ENCODE measurements at regions not wholly inside any gene's neighbourhood (a gene's known extent, or its start where the extent isn't known, plus 50 kb on each side); places are given as distances from the start of the nearest gene placed in this dataset.

DNA sequence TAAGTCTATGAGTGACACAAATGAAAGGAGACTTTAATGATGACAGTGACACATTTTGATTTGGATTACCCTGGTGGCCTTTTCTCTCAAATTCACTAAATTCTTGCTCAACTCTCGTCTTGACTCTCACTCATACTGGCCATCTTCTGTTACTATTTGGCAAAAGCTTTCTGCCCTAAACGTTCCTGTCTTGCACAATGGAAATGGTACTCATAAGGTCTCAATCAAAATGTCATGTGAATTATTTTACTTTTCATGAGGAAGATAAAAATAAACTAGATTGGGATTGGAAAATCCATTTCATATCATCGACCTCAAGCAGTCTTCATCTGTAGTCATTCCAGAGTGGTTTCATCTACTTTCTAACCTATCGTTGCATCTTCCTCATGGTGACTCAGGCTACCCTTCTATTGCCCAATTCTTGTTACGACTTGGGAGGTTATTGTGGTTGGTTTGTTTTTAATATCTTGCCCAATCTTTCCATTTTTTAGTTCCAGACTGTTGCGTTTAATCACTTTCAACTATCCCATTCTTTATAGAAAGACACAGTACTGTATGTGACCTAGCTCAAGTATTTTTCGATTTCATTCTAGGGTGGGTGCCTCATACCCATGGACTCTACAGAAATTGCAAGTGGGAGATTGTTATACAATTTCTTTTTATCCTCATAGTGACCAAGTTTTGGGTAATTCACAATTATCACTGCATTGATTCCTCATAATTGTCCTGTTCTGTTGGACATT is 317.2 kb upstream of the KCNJ16 start:
- no peaks in the 10 kb centered on the region for H3K9me3 ChIP-seq (ENCODE audit: control insufficient read depth in 5 of 5, low read length in 5 of 5)
- H3K4me1 ChIP-seq (ENCODE audit: control insufficient read depth in 5 of 5, insufficient read depth in 5 of 5, low read length in 5 of 5): peaks cover 0 to 32% (median 7%) of the 10 kb centered on the region in 5 donors
- H3K4me3 ChIP-seq (ENCODE audit: low read depth in 1 of 5, low read length in 5 of 5): no peak overlapping the region
- no peak overlapping the region for H3K9ac ChIP-seq (ENCODE audit: low read length in 5 of 5)
- no peaks in the 10 kb centered on the region for H3K36me3 ChIP-seq (ENCODE audit: control insufficient read depth in 5 of 5, insufficient read depth in 5 of 5, low read length in 5 of 5)
- H3K27me3 ChIP-seq (ENCODE audit: control insufficient read depth in 5 of 5, insufficient read depth in 4 of 5, low read length in 5 of 5): no peaks in the 10 kb centered on the region
- H3K27ac ChIP-seq (ENCODE audit: low read depth, low read length): no peak overlapping the region

DNA sequence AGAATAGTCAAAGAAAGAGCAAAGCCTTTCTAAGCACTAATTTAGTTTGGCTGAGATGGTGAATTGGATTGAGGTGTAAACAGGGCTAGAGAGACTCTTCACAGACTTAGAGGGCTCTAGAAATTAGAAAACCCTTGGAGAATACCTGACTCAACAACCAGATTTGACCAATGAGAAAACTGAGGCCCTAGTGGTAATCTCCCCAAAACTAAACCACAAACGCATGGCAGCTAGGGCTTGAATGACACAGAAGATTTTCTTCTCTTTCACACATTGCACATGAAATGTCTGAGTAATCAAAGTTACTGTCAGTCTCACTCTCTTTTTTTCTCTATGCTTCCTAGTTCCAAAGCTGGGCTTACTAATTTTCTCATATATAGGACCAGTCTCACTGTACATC is 314.5 kb upstream of the KCNJ16 start:
- no peaks in the 10 kb centered on the region for H3K9me3 ChIP-seq (ENCODE audit: control insufficient read depth in 5 of 5, low read length in 5 of 5)
- H3K4me3 ChIP-seq (ENCODE audit: low read depth in 1 of 5, low read length in 5 of 5): no peak overlapping the region
- H3K27ac ChIP-seq (ENCODE audit: low read depth, low read length): no peak overlapping the region
- no peaks in the 10 kb centered on the region for H3K27me3 ChIP-seq (ENCODE audit: control insufficient read depth in 5 of 5, insufficient read depth in 4 of 5, low read length in 5 of 5)
- no peak overlapping the region for H3K9ac ChIP-seq (ENCODE audit: low read length in 5 of 5)
- peaks cover 0 to 28% (median 7%) of the 10 kb centered on the region in 5 donors for H3K4me1 ChIP-seq (ENCODE audit: control insufficient read depth in 5 of 5, insufficient read depth in 5 of 5, low read length in 5 of 5)
- no peaks in the 10 kb centered on the region for H3K36me3 ChIP-seq (ENCODE audit: control insufficient read depth in 5 of 5, insufficient read depth in 5 of 5, low read length in 5 of 5)

DNA sequence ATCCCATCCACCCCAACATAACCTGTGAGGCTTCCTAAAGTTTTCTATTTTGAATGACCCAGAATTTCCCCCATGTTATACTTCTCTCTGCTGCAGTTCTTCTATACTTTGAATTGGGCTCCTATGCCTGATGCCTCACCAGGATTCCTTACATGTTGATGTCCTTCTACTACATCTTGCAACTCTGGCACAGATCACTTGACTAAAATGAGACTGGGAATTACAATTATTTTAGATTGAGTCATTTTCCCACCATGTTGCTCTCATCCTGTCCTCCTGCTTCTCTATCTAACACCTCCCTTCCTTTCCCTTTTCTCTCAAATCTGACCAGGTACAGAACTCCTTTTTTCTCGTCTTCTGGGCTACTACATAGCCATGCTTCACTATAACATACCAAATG is 314.0 kb upstream of the KCNJ16 start:
- Histone ChIP-seq H3K4me3 (ENCODE audit: low read depth in 1 of 5, low read length in 5 of 5) (no peak overlapping the region), H3K27me3 (ENCODE audit: control insufficient read depth in 5 of 5, insufficient read depth in 4 of 5, low read length in 5 of 5) (no peaks in the 10 kb centered on the region), H3K27ac (ENCODE audit: low read depth, low read length) (no peak overlapping the region), H3K9ac (ENCODE audit: low read length in 5 of 5) (no peak overlapping the region), H3K4me1 (ENCODE audit: control insufficient read depth in 5 of 5, insufficient read depth in 5 of 5, low read length in 5 of 5) (peaks cover 0 to 28% (median 7%) of the 10 kb centered on the region in 5 donors), H3K36me3 (ENCODE audit: control insufficient read depth in 5 of 5, insufficient read depth in 5 of 5, low read length in 5 of 5) (no peaks in the 10 kb centered on the region), H3K9me3 (ENCODE audit: control insufficient read depth in 5 of 5, low read length in 5 of 5) (no peaks in the 10 kb centered on the region)

DNA sequence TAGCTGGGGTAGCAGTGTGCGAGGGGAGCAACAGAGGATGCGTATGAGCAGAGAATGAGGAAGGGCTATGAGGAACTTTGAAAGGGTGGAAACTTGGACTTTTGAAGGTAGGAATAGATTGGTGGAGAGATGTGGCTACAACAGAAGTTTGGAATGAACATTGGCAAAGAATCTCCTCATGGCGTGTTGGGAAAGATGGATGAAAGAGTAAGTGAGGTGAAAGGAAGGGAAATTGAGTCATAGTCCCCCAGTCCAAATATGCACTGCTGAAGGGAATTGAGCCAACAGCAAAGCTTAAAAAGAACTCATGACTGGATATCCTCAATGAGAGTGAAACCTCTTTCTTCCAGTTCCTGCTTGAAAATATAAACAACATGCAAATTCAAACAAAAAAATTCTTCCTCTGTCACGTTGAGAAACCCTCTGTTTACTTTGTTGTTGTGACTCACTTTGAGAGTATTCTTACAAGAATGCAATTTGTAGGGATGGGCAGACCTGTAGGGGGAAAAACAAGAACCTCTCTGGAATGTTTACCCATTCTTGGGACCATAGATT is 313.2 kb upstream of the KCNJ16 start:
- H3K9ac ChIP-seq (ENCODE audit: low read length in 5 of 5): no peak overlapping the region
- H3K4me3 ChIP-seq (ENCODE audit: low read depth in 1 of 5, low read length in 5 of 5): no peak overlapping the region
- no peaks in the 10 kb centered on the region for H3K9me3 ChIP-seq (ENCODE audit: control insufficient read depth in 5 of 5, low read length in 5 of 5)
- no peaks in the 10 kb centered on the region for H3K36me3 ChIP-seq (ENCODE audit: control insufficient read depth in 5 of 5, insufficient read depth in 5 of 5, low read length in 5 of 5)
- H3K4me1 ChIP-seq (ENCODE audit: control insufficient read depth in 5 of 5, insufficient read depth in 5 of 5, low read length in 5 of 5): peaks cover 0 to 28% (median 7%) of the 10 kb centered on the region in 5 donors
- no peak overlapping the region for H3K27ac ChIP-seq (ENCODE audit: low read depth, low read length)
- no peaks in the 10 kb centered on the region for H3K27me3 ChIP-seq (ENCODE audit: control insufficient read depth in 5 of 5, insufficient read depth in 4 of 5, low read length in 5 of 5)

DNA sequence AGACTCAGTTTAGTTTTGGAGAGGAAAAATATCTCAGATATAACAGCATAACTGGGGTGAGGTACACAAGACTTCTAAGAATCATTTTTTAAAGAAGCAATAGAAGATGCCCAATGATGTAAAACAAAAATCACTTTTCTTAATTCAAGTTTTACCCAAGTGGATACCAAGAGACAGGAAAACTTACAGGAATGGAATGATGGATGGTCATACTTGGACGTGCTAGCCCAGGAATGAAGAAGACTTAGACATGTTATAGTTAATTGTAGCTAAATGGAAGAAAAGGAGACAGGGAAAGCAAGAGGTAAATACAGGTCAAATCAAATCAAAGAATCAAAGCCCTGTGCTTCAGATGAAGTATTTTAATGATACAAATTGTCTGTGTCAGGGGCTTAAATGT is 312.7 kb upstream of the KCNJ16 start:
- Histone ChIP-seq H3K27ac (ENCODE audit: low read depth, low read length) (no peak overlapping the region), H3K9ac (ENCODE audit: low read length in 5 of 5) (no peak overlapping the region), H3K27me3 (ENCODE audit: control insufficient read depth in 5 of 5, insufficient read depth in 4 of 5, low read length in 5 of 5) (no peaks in the 10 kb centered on the region), H3K4me3 (ENCODE audit: low read depth in 1 of 5, low read length in 5 of 5) (no peak overlapping the region), H3K9me3 (ENCODE audit: control insufficient read depth in 5 of 5, low read length in 5 of 5) (no peaks in the 10 kb centered on the region), H3K36me3 (ENCODE audit: control insufficient read depth in 5 of 5, insufficient read depth in 5 of 5, low read length in 5 of 5) (no peaks in the 10 kb centered on the region), H3K4me1 (ENCODE audit: control insufficient read depth in 5 of 5, insufficient read depth in 5 of 5, low read length in 5 of 5) (peaks cover 0 to 25% (median 7%) of the 10 kb centered on the region in 5 donors)

DNA sequence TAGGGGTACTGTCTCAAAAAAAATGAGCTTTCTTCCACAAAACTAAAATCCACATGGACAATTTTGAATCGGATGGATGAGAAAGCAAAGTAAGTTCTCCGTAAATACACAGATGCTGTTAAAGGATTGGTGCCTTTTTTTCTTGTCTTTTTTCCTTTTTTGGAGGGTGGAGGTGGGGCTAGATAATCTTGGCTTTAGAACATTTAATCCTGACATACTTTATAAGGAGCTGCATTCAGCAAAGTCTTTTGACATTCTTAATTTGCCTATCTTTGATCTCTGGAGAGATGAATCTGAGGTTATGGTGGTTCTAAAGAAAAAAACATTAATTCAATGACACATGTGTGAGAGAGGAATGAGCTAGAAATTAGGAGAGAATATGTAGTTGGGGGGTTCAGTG is 312.3 kb upstream of the KCNJ16 start:
- Histone ChIP-seq H3K4me1 (ENCODE audit: control insufficient read depth in 5 of 5, insufficient read depth in 5 of 5, low read length in 5 of 5) (peaks cover 0 to 23% (median 5%) of the 10 kb centered on the region in 5 donors), H3K36me3 (ENCODE audit: control insufficient read depth in 5 of 5, insufficient read depth in 5 of 5, low read length in 5 of 5) (no peaks in the 10 kb centered on the region), H3K9me3 (ENCODE audit: control insufficient read depth in 5 of 5, low read length in 5 of 5) (no peaks in the 10 kb centered on the region), H3K9ac (ENCODE audit: low read length in 5 of 5) (no peak overlapping the region), H3K27ac (ENCODE audit: low read depth, low read length) (no peak overlapping the region), H3K27me3 (ENCODE audit: control insufficient read depth in 5 of 5, insufficient read depth in 4 of 5, low read length in 5 of 5) (no peaks in the 10 kb centered on the region), H3K4me3 (ENCODE audit: low read depth in 1 of 5, low read length in 5 of 5) (no peak overlapping the region)

DNA sequence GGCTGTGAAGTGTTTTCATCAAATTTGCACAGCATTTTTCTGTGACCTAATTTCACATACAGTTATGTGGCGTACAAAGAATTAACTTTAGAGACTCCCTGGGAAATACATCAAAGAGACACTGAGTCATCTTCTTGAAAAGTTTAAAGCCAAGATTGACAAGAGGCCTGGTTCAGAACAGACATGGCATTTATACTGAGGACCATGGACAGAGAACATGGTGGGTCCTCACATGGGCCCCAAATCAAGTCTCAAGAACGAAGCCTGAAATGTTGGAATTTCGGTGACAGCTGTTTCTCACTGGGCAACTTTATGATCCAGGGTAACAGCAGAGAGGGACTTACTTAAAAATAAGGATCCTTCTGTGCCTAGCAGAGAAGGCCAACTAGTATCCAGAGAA is 311.5 kb upstream of the KCNJ16 start:
- Histone ChIP-seq H3K9ac (ENCODE audit: low read length in 5 of 5) (no peak overlapping the region), H3K27ac (ENCODE audit: low read depth, low read length) (no peak overlapping the region), H3K4me3 (ENCODE audit: low read depth in 1 of 5, low read length in 5 of 5) (no peak overlapping the region)

DNA sequence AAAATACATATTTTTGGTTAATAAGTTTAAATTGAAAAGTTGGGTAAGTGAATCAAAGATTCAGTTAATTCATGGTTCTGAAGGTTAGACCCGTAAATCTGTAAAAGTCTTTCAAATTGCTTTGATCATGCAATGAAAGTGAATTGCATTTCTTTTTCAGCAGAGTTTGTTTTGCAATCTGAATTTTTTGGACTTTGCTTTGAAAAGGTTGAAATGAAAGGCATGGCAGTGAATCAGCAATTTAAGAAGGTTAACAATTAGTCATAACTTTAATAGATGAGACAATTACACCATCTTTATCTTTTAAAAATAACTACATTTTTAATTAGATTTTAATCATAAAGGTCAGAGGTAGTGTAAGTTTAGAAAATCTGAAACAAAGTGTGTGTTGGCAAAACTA is 310.9 kb upstream of the KCNJ16 start:
- Histone ChIP-seq H3K9ac (ENCODE audit: low read length in 5 of 5) (no peak overlapping the region), H3K27me3 (ENCODE audit: control insufficient read depth in 5 of 5, insufficient read depth in 4 of 5, low read length in 5 of 5) (no peaks in the 10 kb centered on the region), H3K4me3 (ENCODE audit: low read depth in 1 of 5, low read length in 5 of 5) (no peak overlapping the region), H3K4me1 (ENCODE audit: control insufficient read depth in 5 of 5, insufficient read depth in 5 of 5, low read length in 5 of 5) (peaks cover 0 to 16% (median 0%) of the 10 kb centered on the region in 5 donors), H3K27ac (ENCODE audit: low read depth, low read length) (no peak overlapping the region), H3K36me3 (ENCODE audit: control insufficient read depth in 5 of 5, insufficient read depth in 5 of 5, low read length in 5 of 5) (no peaks in the 10 kb centered on the region), H3K9me3 (ENCODE audit: control insufficient read depth in 5 of 5, low read length in 5 of 5) (no peaks in the 10 kb centered on the region)

More for the DNA sequence above, 311.5 kb upstream of the KCNJ16 start:
- peaks cover 0 to 16% (median 0%) of the 10 kb centered on the region in 5 donors for H3K4me1 ChIP-seq (ENCODE audit: control insufficient read depth in 5 of 5, insufficient read depth in 5 of 5, low read length in 5 of 5)
- no peaks in the 10 kb centered on the region for H3K27me3 ChIP-seq (ENCODE audit: control insufficient read depth in 5 of 5, insufficient read depth in 4 of 5, low read length in 5 of 5)
- no peaks in the 10 kb centered on the region for H3K36me3 ChIP-seq (ENCODE audit: control insufficient read depth in 5 of 5, insufficient read depth in 5 of 5, low read length in 5 of 5)
- H3K9me3 ChIP-seq (ENCODE audit: control insufficient read depth in 5 of 5, low read length in 5 of 5): no peaks in the 10 kb centered on the region

DNA sequence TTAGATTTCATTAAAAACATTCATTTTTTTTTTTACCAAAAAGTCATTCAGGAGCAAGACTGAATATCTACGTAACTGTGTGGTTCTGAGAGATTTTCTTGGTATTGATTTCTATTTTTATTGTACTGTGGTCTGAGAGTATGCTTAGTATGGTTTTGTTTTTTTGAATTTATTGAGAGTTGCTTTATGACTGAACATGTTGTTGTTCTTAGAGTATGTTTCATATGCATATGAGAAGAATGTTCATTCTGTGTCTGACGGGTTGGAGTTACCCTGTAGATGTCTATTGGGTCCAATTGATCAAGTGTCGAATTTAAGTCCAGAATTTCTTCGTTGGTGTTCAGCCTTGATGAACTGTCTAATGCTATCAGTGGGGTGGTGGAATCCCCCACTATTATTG is 306.0 kb upstream of the KCNJ16 start:
- no peaks in the 10 kb centered on the region for H3K9me3 ChIP-seq (ENCODE audit: control insufficient read depth in 5 of 5, low read length in 5 of 5)
- no peak overlapping the region for H3K9ac ChIP-seq (ENCODE audit: low read length in 5 of 5)
- H3K27me3 ChIP-seq (ENCODE audit: control insufficient read depth in 5 of 5, insufficient read depth in 4 of 5, low read length in 5 of 5): no peaks in the 10 kb centered on the region
- H3K27ac ChIP-seq (ENCODE audit: low read depth, low read length): no peak overlapping the region
- peaks cover 0 to 2% (median 0%) of the 10 kb centered on the region in 5 donors for H3K4me1 ChIP-seq (ENCODE audit: control insufficient read depth in 5 of 5, insufficient read depth in 5 of 5, low read length in 5 of 5)
- no peaks in the 10 kb centered on the region for H3K36me3 ChIP-seq (ENCODE audit: control insufficient read depth in 5 of 5, insufficient read depth in 5 of 5, low read length in 5 of 5)
- no peak overlapping the region for H3K4me3 ChIP-seq (ENCODE audit: low read depth in 1 of 5, low read length in 5 of 5)

DNA sequence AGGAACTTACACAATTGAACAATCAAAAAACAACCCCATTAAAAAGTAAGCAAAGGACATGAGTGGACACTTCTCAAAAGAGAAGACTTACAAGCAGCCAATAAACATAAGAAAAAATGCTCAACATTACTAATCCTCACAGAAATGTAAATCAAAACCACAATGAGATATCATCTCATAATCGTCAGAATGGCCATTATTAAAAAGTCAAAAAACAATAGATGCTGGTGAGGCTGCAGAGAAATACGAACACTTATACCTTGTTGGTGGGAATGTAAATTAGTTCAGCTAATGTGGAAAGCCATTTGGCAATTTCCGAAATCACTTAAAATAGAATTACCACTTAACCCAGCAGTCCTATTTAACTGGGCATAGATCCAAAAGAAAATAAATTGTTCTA is 301.9 kb upstream of the KCNJ16 start:
- Histone ChIP-seq H3K9me3 (ENCODE audit: control insufficient read depth in 5 of 5, low read length in 5 of 5) (no peaks in the 10 kb centered on the region), H3K9ac (ENCODE audit: low read length in 5 of 5) (no peak overlapping the region)

More for the DNA sequence above, 301.9 kb upstream of the KCNJ16 start:
- H3K27ac ChIP-seq (ENCODE audit: low read depth, low read length): no peak overlapping the region
- H3K4me3 ChIP-seq (ENCODE audit: low read depth in 1 of 5, low read length in 5 of 5): no peak overlapping the region
- H3K4me1 ChIP-seq (ENCODE audit: control insufficient read depth in 5 of 5, insufficient read depth in 5 of 5, low read length in 5 of 5): peaks cover 0 to 4% (median 0%) of the 10 kb centered on the region in 5 donors
- no peaks in the 10 kb centered on the region for H3K36me3 ChIP-seq (ENCODE audit: control insufficient read depth in 5 of 5, insufficient read depth in 5 of 5, low read length in 5 of 5)
- H3K27me3 ChIP-seq (ENCODE audit: control insufficient read depth in 5 of 5, insufficient read depth in 4 of 5, low read length in 5 of 5): no peaks in the 10 kb centered on the region

All from subcutaneous abdominal adipose tissue (tissue), 5 donors.